ENCODE measurements at regions not wholly inside any gene's neighbourhood (a gene's known extent, or its start where the extent isn't known, plus 50 kb on each side); places are given as distances from the start of the nearest gene placed in this dataset.

DNA sequence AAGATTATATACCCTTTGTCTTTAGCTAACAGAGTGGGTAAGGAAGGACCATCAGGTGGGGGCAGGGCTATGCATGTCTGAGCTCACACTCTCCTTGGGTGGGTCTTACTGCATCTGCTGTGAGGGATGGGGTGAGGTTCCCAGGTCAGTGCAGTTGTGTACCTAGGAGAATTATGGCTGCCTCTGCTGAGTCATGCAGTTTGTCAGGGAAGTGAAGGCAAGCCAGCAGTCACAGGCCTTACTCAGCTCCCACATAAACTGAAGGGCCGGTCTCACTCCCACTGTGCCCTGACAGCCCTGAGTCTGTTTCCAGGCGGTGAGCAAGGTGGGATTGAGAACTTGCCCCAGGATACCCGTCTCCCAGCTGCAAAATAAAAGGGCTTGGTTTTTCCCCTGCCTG, 328.6 kb downstream of the MAP2K6 start:
- no peak for TF ChIP-seq POLR2A (IDR thresholded peaks at IDR 0.05)
- TF ChIP-seq, protein P1, sequence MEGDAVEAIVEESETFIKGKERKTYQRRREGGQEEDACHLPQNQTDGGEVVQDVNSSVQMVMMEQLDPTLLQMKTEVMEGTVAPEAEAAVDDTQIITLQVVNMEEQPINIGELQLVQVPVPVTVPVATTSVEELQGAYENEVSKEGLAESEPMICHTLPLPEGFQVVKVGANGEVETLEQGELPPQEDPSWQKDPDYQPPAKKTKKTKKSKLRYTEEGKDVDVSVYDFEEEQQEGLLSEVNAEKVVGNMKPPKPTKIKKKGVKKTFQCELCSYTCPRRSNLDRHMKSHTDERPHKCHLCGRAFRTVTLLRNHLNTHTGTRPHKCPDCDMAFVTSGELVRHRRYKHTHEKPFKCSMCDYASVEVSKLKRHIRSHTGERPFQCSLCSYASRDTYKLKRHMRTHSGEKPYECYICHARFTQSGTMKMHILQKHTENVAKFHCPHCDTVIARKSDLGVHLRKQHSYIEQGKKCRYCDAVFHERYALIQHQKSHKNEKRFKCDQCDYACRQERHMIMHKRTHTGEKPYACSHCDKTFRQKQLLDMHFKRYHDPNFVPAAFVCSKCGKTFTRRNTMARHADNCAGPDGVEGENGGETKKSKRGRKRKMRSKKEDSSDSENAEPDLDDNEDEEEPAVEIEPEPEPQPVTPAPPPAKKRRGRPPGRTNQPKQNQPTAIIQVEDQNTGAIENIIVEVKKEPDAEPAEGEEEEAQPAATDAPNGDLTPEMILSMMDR (IDR thresholded peaks at IDR 0.05) = no peak

Data from upper lobe of left lung (tissue), 4 donors.